ENCODE measurements at regions not wholly inside any gene's neighbourhood (a gene's known extent, or its start where the extent isn't known, plus 50 kb on each side); places are given as distances from the start of the nearest gene placed in this dataset.

DNA sequence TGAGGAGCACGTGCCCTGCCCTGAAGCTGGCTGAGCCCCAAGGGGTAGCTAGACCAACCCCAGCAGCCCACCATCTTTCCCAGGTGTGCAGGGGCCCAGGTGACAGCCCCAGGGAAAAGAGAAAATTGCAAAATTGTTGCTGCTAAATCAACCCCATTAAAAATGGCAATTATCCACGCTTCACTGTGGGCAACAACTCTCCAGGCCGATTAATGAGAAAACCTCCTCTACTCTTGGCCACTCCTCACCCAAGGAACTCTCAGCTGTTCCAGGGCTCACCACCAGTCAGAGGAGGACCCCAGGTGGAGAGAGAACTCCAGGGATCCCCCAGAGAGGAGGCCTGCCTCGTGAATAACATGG is 516.1 kb upstream of the MGMT start:
- intact Hi-C loops (cut with micrococcal nuclease), result no loop called here
- BruUV-seq (replicated peaks), result no TSS peak
- Histone ChIP-seq H3K9me2 (ENCODE audit: insufficient read depth) (no peaks in the 10 kb centered on the region), H3K9ac (ENCODE audit: low read length) (no peak overlapping the region), H3K27ac (ENCODE audit: low read depth, low read length) (no peak overlapping the region), H3K4me2 (ENCODE audit: low read length) (no peak overlapping the region), H3K4me1 (ENCODE audit: control insufficient read depth in 1 of 2, insufficient read depth in 2 of 2, low read length in 2 of 2) (no peaks in the 10 kb centered on the region), H3K36me3 (ENCODE audit: control insufficient read depth in 1 of 2, insufficient read depth in 2 of 2, low read length in 2 of 2) (no peaks in the 10 kb centered on the region), H3K4me3 (replicated peaks in 1 of 2; ENCODE audit: low read depth in 1 of 2, low read length in 2 of 2) (no peak overlapping the region), H3K9me3 (ENCODE audit: control insufficient read depth in 1 of 2, insufficient read depth in 1 of 2, low read depth in 1 of 2, low read length in 2 of 2) (peaks cover 0 to 4% of the 10 kb centered on the region in 2 experiments; a peak in 2 of 4 replicates), H3K27me3 (ENCODE audit: insufficient read depth, low read length) (no peaks in the 10 kb centered on the region), H4K20me1 (ENCODE audit: insufficient read depth) (no peaks in the 10 kb centered on the region), H2AFZ (ENCODE audit: low read depth, low read length, poor library complexity, severe bottlenecking) (no peak overlapping the region), H3K79me2 (ENCODE audit: insufficient read depth, low read length) (no peaks in the 10 kb centered on the region)
- ATAC-seq (no peak), DNase-seq (ENCODE audit: low read depth, low spot score) (no peak)
- CTCF ChIA-PET, result no interaction called here
- POLR2A ChIA-PET, result no interaction called here
- TF ChIP-seq, protein P1, sequence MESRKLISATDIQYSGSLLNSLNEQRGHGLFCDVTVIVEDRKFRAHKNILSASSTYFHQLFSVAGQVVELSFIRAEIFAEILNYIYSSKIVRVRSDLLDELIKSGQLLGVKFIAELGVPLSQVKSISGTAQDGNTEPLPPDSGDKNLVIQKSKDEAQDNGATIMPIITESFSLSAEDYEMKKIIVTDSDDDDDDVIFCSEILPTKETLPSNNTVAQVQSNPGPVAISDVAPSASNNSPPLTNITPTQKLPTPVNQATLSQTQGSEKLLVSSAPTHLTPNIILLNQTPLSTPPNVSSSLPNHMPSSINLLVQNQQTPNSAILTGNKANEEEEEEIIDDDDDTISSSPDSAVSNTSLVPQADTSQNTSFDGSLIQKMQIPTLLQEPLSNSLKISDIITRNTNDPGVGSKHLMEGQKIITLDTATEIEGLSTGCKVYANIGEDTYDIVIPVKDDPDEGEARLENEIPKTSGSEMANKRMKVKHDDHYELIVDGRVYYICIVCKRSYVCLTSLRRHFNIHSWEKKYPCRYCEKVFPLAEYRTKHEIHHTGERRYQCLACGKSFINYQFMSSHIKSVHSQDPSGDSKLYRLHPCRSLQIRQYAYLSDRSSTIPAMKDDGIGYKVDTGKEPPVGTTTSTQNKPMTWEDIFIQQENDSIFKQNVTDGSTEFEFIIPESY (IDR thresholded peaks at IDR 0.05; ENCODE audit: extremely low read depth, insufficient replicate concordance, low read length), result no peak
- no peak for TF ChIP-seq SIN3A (IDR thresholded peaks at IDR 0.05; ENCODE audit: low read depth)
- no peak for TF ChIP-seq EGR1 (IDR thresholded peaks at IDR 0.05; ENCODE audit: low read depth)
- TF ChIP-seq JUND (IDR thresholded peaks at IDR 0.05), result no peak
- TF ChIP-seq, protein P2, sequence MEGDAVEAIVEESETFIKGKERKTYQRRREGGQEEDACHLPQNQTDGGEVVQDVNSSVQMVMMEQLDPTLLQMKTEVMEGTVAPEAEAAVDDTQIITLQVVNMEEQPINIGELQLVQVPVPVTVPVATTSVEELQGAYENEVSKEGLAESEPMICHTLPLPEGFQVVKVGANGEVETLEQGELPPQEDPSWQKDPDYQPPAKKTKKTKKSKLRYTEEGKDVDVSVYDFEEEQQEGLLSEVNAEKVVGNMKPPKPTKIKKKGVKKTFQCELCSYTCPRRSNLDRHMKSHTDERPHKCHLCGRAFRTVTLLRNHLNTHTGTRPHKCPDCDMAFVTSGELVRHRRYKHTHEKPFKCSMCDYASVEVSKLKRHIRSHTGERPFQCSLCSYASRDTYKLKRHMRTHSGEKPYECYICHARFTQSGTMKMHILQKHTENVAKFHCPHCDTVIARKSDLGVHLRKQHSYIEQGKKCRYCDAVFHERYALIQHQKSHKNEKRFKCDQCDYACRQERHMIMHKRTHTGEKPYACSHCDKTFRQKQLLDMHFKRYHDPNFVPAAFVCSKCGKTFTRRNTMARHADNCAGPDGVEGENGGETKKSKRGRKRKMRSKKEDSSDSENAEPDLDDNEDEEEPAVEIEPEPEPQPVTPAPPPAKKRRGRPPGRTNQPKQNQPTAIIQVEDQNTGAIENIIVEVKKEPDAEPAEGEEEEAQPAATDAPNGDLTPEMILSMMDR (IDR thresholded peaks at IDR 0.05 in 2 of 3, conservative IDR thresholded peaks at IDR 0.05 in 1 of 3; ENCODE audit: borderline replicate concordance in 1 of 3, insufficient read depth in 1 of 3, low read depth in 2 of 3, low read length in 2 of 3), result no peak
- no peak for TF ChIP-seq ELF1 (IDR thresholded peaks at IDR 0.05; ENCODE audit: borderline replicate concordance, low read depth)
- no peak for TF ChIP-seq FOSL1 (IDR thresholded peaks at IDR 0.05; ENCODE audit: low read depth)
- TF ChIP-seq POLR2A (IDR thresholded peaks at IDR 0.05; ENCODE audit: borderline replicate concordance, extremely low read depth, insufficient read depth, insufficient read length), result no peak
- TF ChIP-seq REST (IDR thresholded peaks at IDR 0.05; ENCODE audit: low read depth), result no peak
- no peak for TF ChIP-seq ZFX (IDR thresholded peaks at IDR 0.05)
- TF ChIP-seq CEBPB (IDR thresholded peaks at IDR 0.05; ENCODE audit: low read depth), result no peak
- TF ChIP-seq SRF (IDR thresholded peaks at IDR 0.05; ENCODE audit: low read depth), result no peak
- TF ChIP-seq EZH2phosphoT487 (IDR thresholded peaks at IDR 0.05; ENCODE audit: borderline replicate concordance), result no peak
- RAD21 ChIA-PET (ENCODE audit: low non-redundant PET in 1 of 2, low total read pairs in 2 of 2, uncharacterized antibody in 2 of 2, unreplicated experiment in 2 of 2), result no interaction called here
